Esophagus muscularis mucosa (tissue), 4 donors: ENCODE measurements at regions not wholly inside any gene's neighbourhood (a gene's known extent, or its start where the extent isn't known, plus 50 kb on each side); places are given as distances from the start of the nearest gene placed in this dataset.
A peak's percentile ranks its signal among the peaks of the same experiment; 100 is the strongest.

Experiments
- DNase-seq: peaks from one replicate; pipeline ENCODE4 v3.0.0-alpha.2; 2017; ENCODE audit errors: extremely low spot score
- H3K27ac ChIP-seq, 4 donors: fragments of 200-600 bp; sonication (generic); replicated peaks in 1 of 4; 1 replicate in 3 of 4; 2 replicates in 1 of 4; pipeline ENCODE4 v1.5.1; 2016 to 2019; ENCODE audit warnings: mild to moderate bottlenecking in 1 of 4
- H3K27me3 ChIP-seq, 4 donors: fragments of 200-600 bp; sonication (generic); one replicate each; pipeline versions ENCODE4 v1.5.1 to v1.6.0; 2016 to 2019
- H3K36me3 ChIP-seq, 4 donors: fragments of 200-600 bp; sonication (generic); one replicate each; pipeline ENCODE4 v1.5.1; 2016 to 2019
- H3K4me1 ChIP-seq, 4 donors: fragments of 200-600 bp; sonication (generic); one replicate each; pipeline ENCODE4 v1.5.1; 2016 to 2019
- H3K4me3 ChIP-seq, 4 donors: fragments of 200-600 bp; sonication (generic); 1 replicate in 2 of 4; 2 replicates in 2 of 4; pipeline ENCODE4 v1.5.1; 2016 to 2019; ENCODE audit warnings: mild to moderate bottlenecking in 4 of 4, moderate library complexity in 1 of 4
- H3K9me3 ChIP-seq, 4 donors: fragments of 200-600 bp; sonication (generic); 1 replicate in 3 of 4; 2 replicates in 1 of 4; pipeline ENCODE4 v1.5.1; 2016 to 2019
- CTCF ChIP-seq, 3 experiments: fragments of 200-600 bp in 2 of 3; fragments of 450-650 bp in 1 of 3; sonication (generic) in 2 of 3; IDR thresholded peaks; one replicate each; pipeline ENCODE4 v1.5.1; 2017 to 2019; ENCODE audit warnings: antibody characterized with exemption in 3 of 3, mild to moderate bottlenecking in 2 of 3, moderate library complexity in 1 of 3
- EP300 ChIP-seq: sonication (generic); formaldehyde crosslinking; IDR thresholded peaks from one replicate; pipeline ENCODE4 v1.6.1; 2017; ENCODE audit warnings: antibody characterized with exemption
- POLR2A ChIP-seq: fragments of 450-650 bp; IDR thresholded peaks from one replicate; pipeline ENCODE4 v1.6.1; 2017; ENCODE audit warnings: antibody characterized with exemption, moderate library complexity, mild to moderate bottlenecking, low read depth
- POLR2AphosphoS5 ChIP-seq, 2 donors: sonication (generic); formaldehyde crosslinking; IDR thresholded peaks; one replicate each; pipeline ENCODE4 v1.6.1; 2017; ENCODE audit warnings: antibody characterized with exemption in 2 of 2
- WGBS: methylation state at CpG from one replicate; pipeline ENCODE4 v1.1.5; 2018; 5-methylcytosine and 5-hydroxymethylcytosine counted together
- intact Hi-C: fragments of 100-400 bp; cut with DNase I; formaldehyde crosslinking; loops from one replicate; pipeline ENCODE4 v1.15.1; 2023

- Histone ChIP-seq H3K9me3 (peaks cover 0 to 3% (median 0%) of the 10 kb centered on the region in 4 donors), H3K27ac (no peak overlapping the region), H3K4me1 (peaks cover 0 to 9% (median 0%) of the 10 kb centered on the region in 4 donors), H3K36me3 (no peaks in the 10 kb centered on the region), H3K27me3 (no peaks in the 10 kb centered on the region), H3K4me3 (no peak overlapping the region)
- 48% methylated on average over 17 of the region's 17 CpGs for WGBS
- peak; percentile 86 for DNase-seq
- TF ChIP-seq POLR2A, result no peak
- intact Hi-C loops, result no loop called here
These were observed 281.8 kb downstream of the FAM43A start for GRCh38 chr3:194967151-194968117.

DNA sequence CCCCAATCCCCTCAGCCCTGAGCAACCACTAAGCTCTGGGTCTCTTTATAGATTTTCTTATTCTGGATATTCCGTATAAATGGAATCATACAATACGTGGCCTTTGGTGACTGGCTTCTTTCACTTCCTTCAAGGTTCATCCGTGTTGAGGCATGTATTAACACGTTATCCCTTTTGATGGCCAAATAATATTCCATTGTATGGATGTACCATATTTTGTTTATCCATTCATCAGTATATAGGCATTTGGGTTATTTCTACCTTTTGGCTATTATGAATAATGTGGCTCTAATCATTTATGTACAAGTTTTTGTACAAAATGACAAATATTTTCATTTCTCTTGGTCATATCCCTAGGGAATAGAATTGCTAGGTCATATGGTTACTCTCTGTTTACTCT lies 284.4 kb downstream of the FAM43A start:
- Histone ChIP-seq H3K36me3 (no peaks in the 10 kb centered on the region), H3K27ac (no peak overlapping the region), H3K4me1 (peaks cover 0 to 9% (median 0%) of the 10 kb centered on the region in 4 donors), H3K9me3 (peaks cover 0 to 3% (median 0%) of the 10 kb centered on the region in 4 donors), H3K27me3 (no peaks in the 10 kb centered on the region), H3K4me3 (no peak overlapping the region)
- DNase-seq, result no peak
- TF ChIP-seq POLR2A (no peak), POLR2AphosphoS5 (IDR thresholded peaks at IDR 0.05) (no peak), EP300 (no peak), CTCF (IDR thresholded peaks at IDR 0.05) (no peak)
- WGBS, result 94% methylated on average over 4 of the region's 4 CpGs
- intact Hi-C loops, result no loop called here

DNA sequence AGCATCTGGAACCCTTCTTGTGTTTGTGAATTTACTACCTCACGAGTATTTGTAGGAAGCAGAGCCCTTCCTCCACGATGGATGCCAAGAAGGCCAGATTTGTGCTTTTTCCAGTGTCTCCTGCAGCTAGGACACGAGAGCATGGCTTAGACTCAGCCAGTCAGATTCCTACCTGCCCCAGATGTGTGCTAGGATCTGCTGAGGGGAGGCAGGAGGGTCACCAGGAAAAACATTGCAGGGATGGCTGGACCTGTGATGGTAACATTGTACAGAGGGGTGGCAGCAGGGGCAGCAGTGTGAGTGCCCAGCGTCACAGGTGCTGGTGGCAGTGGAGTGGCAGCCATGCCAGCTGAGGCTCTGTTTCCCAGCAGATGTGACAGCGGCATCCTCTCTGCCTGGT lies 285.3 kb downstream of the FAM43A start:
- TF ChIP-seq CTCF (IDR thresholded peaks at IDR 0.05), result no peak
- TF ChIP-seq POLR2A, result no peak
- TF ChIP-seq POLR2AphosphoS5 (IDR thresholded peaks at IDR 0.05), result no peak
- TF ChIP-seq EP300, result no peak
- intact Hi-C loops, result no loop called here
- peaks cover 0 to 3% (median 0%) of the 10 kb centered on the region in 4 donors for H3K9me3 ChIP-seq
- 93% methylated on average over 5 of the region's 5 CpGs for WGBS
- H3K27me3 ChIP-seq, result no peaks in the 10 kb centered on the region
- peak; percentile 57 for DNase-seq
- no peak overlapping the region for H3K27ac ChIP-seq
- H3K4me3 ChIP-seq, result no peak overlapping the region
- no peaks in the 10 kb centered on the region for H3K36me3 ChIP-seq
- H3K4me1 ChIP-seq, result peaks cover 0 to 9% (median 0%) of the 10 kb centered on the region in 4 donors

GRCh38 chr3:194971965-194972364 lies 286.3 kb downstream of the FAM43A start:
- Histone ChIP-seq H3K4me1 (peaks cover 0 to 8% (median 0%) of the 10 kb centered on the region in 4 donors), H3K27ac (no peak overlapping the region), H3K9me3 (peaks cover 0 to 3% (median 0%) of the 10 kb centered on the region in 4 donors), H3K36me3 (no peaks in the 10 kb centered on the region), H3K4me3 (no peak overlapping the region), H3K27me3 (no peaks in the 10 kb centered on the region)
- intact Hi-C loops, result no loop called here
- 78% methylated on average over 6 of the region's 6 CpGs for WGBS
- DNase-seq, result peak; percentile 55
- TF ChIP-seq POLR2AphosphoS5 (IDR thresholded peaks at IDR 0.05) (no peak), POLR2A (no peak), EP300 (no peak), CTCF (IDR thresholded peaks at IDR 0.05) (no peak)

DNA sequence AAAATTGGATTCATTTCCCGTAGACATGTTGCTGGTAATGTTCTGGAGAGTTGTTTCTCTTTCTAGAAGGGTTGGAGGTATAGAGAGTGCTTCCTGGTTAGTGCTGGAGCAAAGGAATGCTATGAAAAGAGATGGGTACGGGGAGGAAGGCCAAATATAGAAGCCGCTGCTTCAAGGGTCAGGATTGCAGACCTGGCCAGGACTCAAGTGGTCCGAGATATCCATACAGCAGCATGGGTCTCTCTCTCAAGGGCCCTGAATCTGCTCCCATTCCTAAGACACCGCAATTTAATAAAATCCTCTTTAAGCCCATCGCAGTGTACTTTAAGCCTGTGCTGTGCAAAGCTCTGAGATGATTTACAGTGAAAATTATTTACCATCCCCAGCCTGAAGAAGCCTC lies 287.0 kb downstream of the FAM43A start:
- Histone ChIP-seq H3K27me3 (no peaks in the 10 kb centered on the region), H3K4me1 (peaks cover 0 to 1% (median 0%) of the 10 kb centered on the region in 4 donors), H3K9me3 (peaks cover 0 to 3% (median 0%) of the 10 kb centered on the region in 4 donors), H3K4me3 (no peak overlapping the region), H3K36me3 (no peaks in the 10 kb centered on the region), H3K27ac (no peak overlapping the region)
- no peak for TF ChIP-seq CTCF (IDR thresholded peaks at IDR 0.05)
- no peak for TF ChIP-seq POLR2AphosphoS5 (IDR thresholded peaks at IDR 0.05)
- TF ChIP-seq EP300, result no peak
- no peak for TF ChIP-seq POLR2A
- intact Hi-C loops, result no loop called here
- no peak for DNase-seq
- WGBS, result 74% methylated on average over 6 of the region's 6 CpGs
